ENCODE measurements at regions not wholly inside any gene's neighbourhood (a gene's known extent, or its start where the extent isn't known, plus 50 kb on each side); places are given as distances from the start of the nearest gene placed in this dataset.

DNA sequence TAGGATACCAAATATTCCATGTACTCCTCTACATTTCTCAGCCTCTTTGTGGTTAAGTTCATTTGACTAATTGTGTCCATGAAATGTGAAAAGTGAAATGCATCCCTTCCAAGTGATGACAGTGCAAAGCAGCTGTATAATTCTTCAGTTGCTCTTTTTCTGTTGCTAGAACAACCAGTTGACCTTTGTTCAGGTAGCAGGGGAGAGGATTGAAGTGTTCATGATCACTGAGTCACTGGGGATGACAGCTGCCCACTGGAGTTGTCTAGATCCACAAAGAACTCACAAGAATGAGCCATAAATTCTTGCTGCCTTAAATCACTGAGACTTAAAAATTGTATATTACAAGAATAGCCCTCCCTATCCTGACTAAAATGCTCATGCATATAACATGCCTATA is 254.6 kb downstream of the EPHA7 start:
- Histone ChIP-seq H3K36me3 (ENCODE audit: control insufficient read depth, insufficient read depth, low read length) (no peaks in the 10 kb centered on the region), H2AFZ (ENCODE audit: low read length) (no peak overlapping the region), H3K4me1 (ENCODE audit: control insufficient read depth, extremely low read depth, insufficient read depth, low read length) (no peaks in the 10 kb centered on the region), H4K20me1 (ENCODE audit: control insufficient read depth, extremely low read depth, insufficient read depth, low read length) (no peaks in the 10 kb centered on the region), H3K27me3 (ENCODE audit: control insufficient read depth, insufficient read depth, low read length) (no peaks in the 10 kb centered on the region), H3K9me3 (ENCODE audit: control insufficient read depth, insufficient read depth, low read depth, low read length) (no peaks in the 10 kb centered on the region), H3K9ac (ENCODE audit: insufficient read depth, low read length) (no peak overlapping the region), H3K4me2 (ENCODE audit: extremely low read depth, insufficient read depth, low read length) (no peak overlapping the region), H3K4me3 (replicated peaks in 1 of 4; ENCODE audit: control extremely low read depth in 1 of 4, insufficient read depth in 1 of 4, low read depth in 3 of 4, low read length in 4 of 4) (no peak overlapping the region), H3K27ac (ENCODE audit: insufficient read depth, low read length) (no peak overlapping the region), H3K79me2 (ENCODE audit: control insufficient read depth, insufficient read depth, low read length) (no peaks in the 10 kb centered on the region)
- TF ChIP-seq, protein P1, sequence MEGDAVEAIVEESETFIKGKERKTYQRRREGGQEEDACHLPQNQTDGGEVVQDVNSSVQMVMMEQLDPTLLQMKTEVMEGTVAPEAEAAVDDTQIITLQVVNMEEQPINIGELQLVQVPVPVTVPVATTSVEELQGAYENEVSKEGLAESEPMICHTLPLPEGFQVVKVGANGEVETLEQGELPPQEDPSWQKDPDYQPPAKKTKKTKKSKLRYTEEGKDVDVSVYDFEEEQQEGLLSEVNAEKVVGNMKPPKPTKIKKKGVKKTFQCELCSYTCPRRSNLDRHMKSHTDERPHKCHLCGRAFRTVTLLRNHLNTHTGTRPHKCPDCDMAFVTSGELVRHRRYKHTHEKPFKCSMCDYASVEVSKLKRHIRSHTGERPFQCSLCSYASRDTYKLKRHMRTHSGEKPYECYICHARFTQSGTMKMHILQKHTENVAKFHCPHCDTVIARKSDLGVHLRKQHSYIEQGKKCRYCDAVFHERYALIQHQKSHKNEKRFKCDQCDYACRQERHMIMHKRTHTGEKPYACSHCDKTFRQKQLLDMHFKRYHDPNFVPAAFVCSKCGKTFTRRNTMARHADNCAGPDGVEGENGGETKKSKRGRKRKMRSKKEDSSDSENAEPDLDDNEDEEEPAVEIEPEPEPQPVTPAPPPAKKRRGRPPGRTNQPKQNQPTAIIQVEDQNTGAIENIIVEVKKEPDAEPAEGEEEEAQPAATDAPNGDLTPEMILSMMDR (conservative IDR thresholded peaks at IDR 0.05 in 1 of 2, IDR thresholded peaks at IDR 0.05 in 1 of 2; ENCODE audit: low read depth in 1 of 2, low read length in 2 of 2): no peak
- no peak for TF ChIP-seq EZH2 (IDR thresholded peaks at IDR 0.05; ENCODE audit: low read length, missing control alignments)
- DNase-seq (ENCODE audit: low read depth in 2 of 2): peak; percentile 16 to 53

DNA sequence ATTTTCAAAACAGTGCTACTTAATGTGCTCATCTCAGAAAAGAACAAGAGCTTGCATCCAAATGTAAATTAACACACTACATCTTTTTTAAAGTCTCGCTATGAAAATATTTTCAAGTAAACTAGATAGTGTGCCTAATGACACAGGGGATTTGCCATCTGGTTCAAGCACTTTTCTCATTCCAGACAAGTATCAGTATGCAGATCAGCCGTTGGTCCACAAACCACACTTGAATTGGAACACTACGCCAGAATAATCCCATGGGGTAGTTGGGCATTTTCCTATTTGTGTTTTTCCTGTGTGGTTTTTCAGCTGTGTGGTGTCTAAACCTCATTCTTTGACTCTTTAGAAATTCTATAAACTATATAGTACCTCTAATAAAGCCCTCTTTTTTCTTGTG is 256.2 kb downstream of the EPHA7 start:
- Histone ChIP-seq H2AFZ (ENCODE audit: low read length) (no peak overlapping the region), H4K20me1 (ENCODE audit: control insufficient read depth, extremely low read depth, insufficient read depth, low read length) (no peaks in the 10 kb centered on the region), H3K27me3 (ENCODE audit: control insufficient read depth, insufficient read depth, low read length) (no peaks in the 10 kb centered on the region), H3K9me3 (ENCODE audit: control insufficient read depth, insufficient read depth, low read depth, low read length) (no peaks in the 10 kb centered on the region), H3K36me3 (ENCODE audit: control insufficient read depth, insufficient read depth, low read length) (no peaks in the 10 kb centered on the region), H3K4me2 (ENCODE audit: extremely low read depth, insufficient read depth, low read length) (no peak overlapping the region), H3K9ac (ENCODE audit: insufficient read depth, low read length) (no peak overlapping the region), H3K4me3 (replicated peaks in 1 of 4; ENCODE audit: control extremely low read depth in 1 of 4, insufficient read depth in 1 of 4, low read depth in 3 of 4, low read length in 4 of 4) (no peak overlapping the region), H3K27ac (ENCODE audit: insufficient read depth, low read length) (no peak overlapping the region), H3K4me1 (ENCODE audit: control insufficient read depth, extremely low read depth, insufficient read depth, low read length) (no peaks in the 10 kb centered on the region), H3K79me2 (ENCODE audit: control insufficient read depth, insufficient read depth, low read length) (no peaks in the 10 kb centered on the region)
- DNase-seq (ENCODE audit: low read depth in 2 of 2): no peak
- TF ChIP-seq, protein P1 (conservative IDR thresholded peaks at IDR 0.05 in 1 of 2, IDR thresholded peaks at IDR 0.05 in 1 of 2; ENCODE audit: low read depth in 1 of 2, low read length in 2 of 2): no peak
- TF ChIP-seq EZH2 (IDR thresholded peaks at IDR 0.05; ENCODE audit: low read length, missing control alignments): no peak

DNA sequence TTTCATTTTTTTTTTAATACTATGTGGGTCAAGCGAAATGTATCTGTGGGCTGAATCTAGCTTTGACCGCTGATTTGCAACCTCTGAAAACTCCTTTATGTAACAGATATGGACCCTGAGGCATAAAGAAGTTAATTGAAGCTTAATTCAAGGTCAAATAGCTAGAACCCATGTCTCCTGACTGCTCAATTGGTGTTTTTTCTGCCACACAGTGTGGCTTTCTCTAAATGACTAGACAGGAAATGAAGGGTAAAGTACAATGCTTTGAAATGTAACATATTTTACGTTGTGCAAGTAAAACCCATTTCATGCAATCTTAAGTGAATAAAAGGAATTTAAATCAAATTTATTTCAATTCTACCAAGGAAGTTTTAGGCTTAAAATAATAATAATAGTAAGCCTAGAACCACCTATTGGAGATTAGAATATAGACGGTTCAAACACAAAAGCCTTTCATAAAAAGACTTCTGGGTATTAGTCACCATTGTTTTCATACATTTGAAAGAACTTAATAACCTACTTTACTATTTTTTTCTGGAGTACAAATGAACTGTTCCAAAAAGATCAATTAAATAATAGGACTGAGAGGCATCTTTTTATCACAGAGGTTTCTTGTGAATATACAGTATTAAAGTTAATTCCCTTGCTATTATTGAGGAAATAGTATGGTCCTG is 279.8 kb downstream of the EPHA7 start:
- no peaks in the 10 kb centered on the region for H4K20me1 ChIP-seq (ENCODE audit: control insufficient read depth, extremely low read depth, insufficient read depth, low read length)
- no peak for TF ChIP-seq EZH2 (IDR thresholded peaks at IDR 0.05; ENCODE audit: low read length, missing control alignments)
- TF ChIP-seq, protein P1 (conservative IDR thresholded peaks at IDR 0.05 in 1 of 2, IDR thresholded peaks at IDR 0.05 in 1 of 2; ENCODE audit: low read depth in 1 of 2, low read length in 2 of 2): no peak
- no peak overlapping the region for H3K4me3 ChIP-seq (replicated peaks in 1 of 4; ENCODE audit: control extremely low read depth in 1 of 4, insufficient read depth in 1 of 4, low read depth in 3 of 4, low read length in 4 of 4)
- H3K9me3 ChIP-seq (ENCODE audit: control insufficient read depth, insufficient read depth, low read depth, low read length): no peaks in the 10 kb centered on the region
- no peak overlapping the region for H3K4me2 ChIP-seq (ENCODE audit: extremely low read depth, insufficient read depth, low read length)
- no peaks in the 10 kb centered on the region for H3K79me2 ChIP-seq (ENCODE audit: control insufficient read depth, insufficient read depth, low read length)
- H3K36me3 ChIP-seq (ENCODE audit: control insufficient read depth, insufficient read depth, low read length): no peaks in the 10 kb centered on the region
- DNase-seq (ENCODE audit: low read depth in 2 of 2): no peak
- H3K27me3 ChIP-seq (ENCODE audit: control insufficient read depth, insufficient read depth, low read length): no peaks in the 10 kb centered on the region
- no peak overlapping the region for H3K27ac ChIP-seq (ENCODE audit: insufficient read depth, low read length)
- H2AFZ ChIP-seq (ENCODE audit: low read length): no peak overlapping the region
- no peak overlapping the region for H3K9ac ChIP-seq (ENCODE audit: insufficient read depth, low read length)
- no peaks in the 10 kb centered on the region for H3K4me1 ChIP-seq (ENCODE audit: control insufficient read depth, extremely low read depth, insufficient read depth, low read length)

All from fibroblast of lung (primary cell).